Progenitor cell of endocrine pancreas (in vitro differentiated cells): ENCODE measurements at regions not wholly inside any gene's neighbourhood (a gene's known extent, or its start where the extent isn't known, plus 50 kb on each side); places are given as distances from the start of the nearest gene placed in this dataset.

Source experiments
- DNase-seq: peaks from one replicate; pipeline ENCODE4 v3.0.0; 2021; ENCODE audit warnings: low spot score; ENCODE audit not compliant: unreplicated experiment
- H3K27ac Mint-ChIP-seq: 2 replicates; pipeline ENCODE4 v1.8.0; 2021; ENCODE audit warnings: mild to moderate bottlenecking, moderate library complexity, mixed read lengths
- H3K27me3 Mint-ChIP-seq: 2 replicates; pipeline ENCODE4 v1.8.0; 2021; ENCODE audit warnings: mixed read lengths
- H3K36me3 Mint-ChIP-seq: 2 replicates; pipeline ENCODE4 v1.8.0; 2022; ENCODE audit warnings: mixed read lengths; ENCODE audit not compliant: insufficient read depth
- H3K4me1 Mint-ChIP-seq: 2 replicates; pipeline ENCODE4 v1.8.0; 2021; ENCODE audit warnings: low read depth, mixed read lengths
- H3K4me3 Mint-ChIP-seq: 2 replicates; pipeline ENCODE4 v1.8.0; 2021; ENCODE audit warnings: low read depth, mild to moderate bottlenecking, moderate library complexity, mixed read lengths
- H3K9me3 Mint-ChIP-seq: 2 replicates; pipeline ENCODE4 v1.8.0; 2021; ENCODE audit warnings: low read depth, mixed read lengths
- TF ChIP-seq, protein P1 (sequence below): fragments of 200-600 bp; sonication (generic); IDR thresholded peaks from one replicate; pipeline ENCODE4 v1.5.0; 2021; ENCODE audit warnings: antibody characterized with exemption, mild to moderate bottlenecking; ENCODE audit not compliant: unreplicated experiment

- no peak for DNase-seq
- H3K4me3 Mint-ChIP-seq: no peak overlapping the region
- H3K4me1 Mint-ChIP-seq: peaks cover 13% of the 10 kb centered on the region
- H3K27me3 Mint-ChIP-seq: no peaks in the 10 kb centered on the region
- no peaks in the 10 kb centered on the region for H3K36me3 Mint-ChIP-seq
- peaks cover 3% of the 10 kb centered on the region for H3K9me3 Mint-ChIP-seq
- H3K27ac Mint-ChIP-seq: peak overlapping the region; percentile 31
- TF ChIP-seq, protein P1, sequence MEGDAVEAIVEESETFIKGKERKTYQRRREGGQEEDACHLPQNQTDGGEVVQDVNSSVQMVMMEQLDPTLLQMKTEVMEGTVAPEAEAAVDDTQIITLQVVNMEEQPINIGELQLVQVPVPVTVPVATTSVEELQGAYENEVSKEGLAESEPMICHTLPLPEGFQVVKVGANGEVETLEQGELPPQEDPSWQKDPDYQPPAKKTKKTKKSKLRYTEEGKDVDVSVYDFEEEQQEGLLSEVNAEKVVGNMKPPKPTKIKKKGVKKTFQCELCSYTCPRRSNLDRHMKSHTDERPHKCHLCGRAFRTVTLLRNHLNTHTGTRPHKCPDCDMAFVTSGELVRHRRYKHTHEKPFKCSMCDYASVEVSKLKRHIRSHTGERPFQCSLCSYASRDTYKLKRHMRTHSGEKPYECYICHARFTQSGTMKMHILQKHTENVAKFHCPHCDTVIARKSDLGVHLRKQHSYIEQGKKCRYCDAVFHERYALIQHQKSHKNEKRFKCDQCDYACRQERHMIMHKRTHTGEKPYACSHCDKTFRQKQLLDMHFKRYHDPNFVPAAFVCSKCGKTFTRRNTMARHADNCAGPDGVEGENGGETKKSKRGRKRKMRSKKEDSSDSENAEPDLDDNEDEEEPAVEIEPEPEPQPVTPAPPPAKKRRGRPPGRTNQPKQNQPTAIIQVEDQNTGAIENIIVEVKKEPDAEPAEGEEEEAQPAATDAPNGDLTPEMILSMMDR: no peak
Measured at GRCh38 chr5:74918232-74918669, 52.1 kb upstream of the FAM169A start.

DNA sequence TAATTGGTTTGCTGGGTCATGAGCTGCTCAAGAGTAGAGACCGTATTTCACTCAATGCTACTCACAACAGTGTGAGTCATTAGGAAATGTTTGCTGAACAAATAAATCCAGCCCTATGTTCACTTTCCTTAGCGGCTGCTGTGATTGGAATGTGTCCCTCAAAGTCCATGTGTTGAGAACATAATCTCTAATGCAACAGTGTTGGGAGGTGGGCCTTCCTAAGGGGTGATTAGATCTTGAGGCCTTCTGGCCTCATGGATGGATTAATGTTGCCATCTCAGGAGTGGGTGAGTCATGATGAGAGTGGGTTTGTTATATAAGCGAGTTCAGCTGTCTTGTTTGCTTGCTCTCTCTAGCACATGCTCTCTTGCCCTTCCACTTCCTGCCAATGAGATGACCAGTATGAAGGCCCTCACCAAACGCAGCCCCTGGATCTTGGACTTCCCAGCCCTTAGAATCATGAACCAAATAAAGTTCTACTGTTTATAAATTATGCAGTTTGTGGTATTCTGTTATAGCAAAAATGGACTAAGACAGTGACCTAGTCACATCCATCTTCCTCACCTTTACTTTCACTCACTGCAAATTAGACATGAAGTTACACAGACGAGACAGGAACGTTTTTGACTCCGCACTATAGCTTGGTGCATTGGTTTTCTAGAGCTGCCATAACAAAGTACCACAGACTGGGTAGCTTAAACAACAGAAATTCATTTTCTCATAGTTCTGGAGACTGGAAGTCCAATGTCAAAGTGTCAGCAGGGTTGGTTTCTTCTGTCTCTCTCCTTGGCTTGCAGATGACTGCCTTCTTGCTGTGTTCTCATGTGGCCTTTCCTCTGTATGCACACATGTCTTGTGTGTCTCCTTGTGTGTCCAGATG lies 50.9 kb upstream of the FAM169A start:
- Mint-ChIP-seq H3K4me1 (peaks cover 13% of the 10 kb centered on the region), H3K4me3 (no peak overlapping the region), H3K27ac (peak overlapping the region; percentile 65), H3K27me3 (no peaks in the 10 kb centered on the region), H3K36me3 (no peaks in the 10 kb centered on the region), H3K9me3 (peaks cover 3% of the 10 kb centered on the region)
- no peak for DNase-seq
- TF ChIP-seq, protein P1: no peak
